HepG2 (cell line): ENCODE measurements at regions not wholly inside any gene's neighbourhood (a gene's known extent, or its start where the extent isn't known, plus 50 kb on each side); places are given as distances from the start of the nearest gene placed in this dataset.

Source experiments
- ARNT2 ChIP-seq: sonication (generic); formaldehyde crosslinking; IDR thresholded peaks from 2 replicates; pipeline ENCODE4 v1.8.0; 2022; ENCODE audit warnings: mild to moderate bottlenecking, low read depth, missing genetic modification reagents, moderate library complexity
- IKZF4 ChIP-seq: sonication (generic); formaldehyde crosslinking; IDR thresholded peaks from 2 replicates; pipeline ENCODE4 v1.5.1; 2020; ENCODE audit warnings: borderline replicate concordance, mild to moderate bottlenecking, low read depth, missing genetic modification reagents; ENCODE audit errors: not compliant biosample characterization
- KDM2A ChIP-seq: sonication (generic); formaldehyde crosslinking; IDR thresholded peaks from 2 replicates; pipeline ENCODE4 v1.4.0; 2020; ENCODE audit warnings: low read depth, missing genetic modification reagents, borderline replicate concordance
- MAFK ChIP-seq, 2 experiments: IDR thresholded peaks in 1 of 2; conservative IDR thresholded peaks in 1 of 2; 2 replicates each; pipeline ENCODE4 v1.6.1; 2011; ENCODE audit warnings: improper control_type of control experiment in 2 of 2, low read length in 2 of 2
- RARA ChIP-seq: IDR thresholded peaks from 2 replicates; pipeline ENCODE4 v1.6.1; 2016; ENCODE audit warnings: missing genetic modification reagents, missing compliant biosample characterization
- SALL1 ChIP-seq: sonication (generic); formaldehyde crosslinking; IDR thresholded peaks from 2 replicates; pipeline ENCODE4 v1.8.0; 2022; ENCODE audit warnings: mild to moderate bottlenecking, missing genetic modification reagents
- TEAD3 ChIP-seq: optimal IDR thresholded peaks from 2 replicates; pipeline ENCODE3; 2016; ENCODE audit warnings: borderline replicate concordance
- ZFP36L2 ChIP-seq: sonication (generic); formaldehyde crosslinking; IDR thresholded peaks from 2 replicates; pipeline ENCODE4 v1.4.0; 2020; ENCODE audit warnings: missing genetic modification reagents
- ZFP37 ChIP-seq: sonication (generic); formaldehyde crosslinking; IDR thresholded peaks from 2 replicates; pipeline ENCODE4 v1.4.0; 2020; ENCODE audit warnings: missing genetic modification reagents, borderline replicate concordance
- ZNF296 ChIP-seq: sonication (generic); formaldehyde crosslinking; conservative IDR thresholded peaks from 2 replicates; pipeline ENCODE4 v1.5.0; 2020; ENCODE audit warnings: mild to moderate bottlenecking, missing genetic modification reagents
- ZNF543 ChIP-seq: sonication (generic); formaldehyde crosslinking; IDR thresholded peaks from 2 replicates; pipeline ENCODE4 v1.4.0; 2020; ENCODE audit warnings: mild to moderate bottlenecking, missing genetic modification reagents
- ZNF792 ChIP-seq: IDR thresholded peaks from 2 replicates; pipeline ENCODE4 v1.6.1; 2016
- TF ChIP-seq, protein P1 (sequence below): sonication (generic); formaldehyde crosslinking; IDR thresholded peaks from 2 replicates; pipeline ENCODE4 v1.5.1; 2020; ENCODE audit warnings: mild to moderate bottlenecking, missing genetic modification reagents, borderline replicate concordance
- TF ChIP-seq, protein P2 (sequence below): IDR thresholded peaks from 2 replicates; pipeline ENCODE4 v1.6.1; 2016; ENCODE audit warnings: low read depth, missing genetic modification reagents, missing compliant biosample characterization
- TF ChIP-seq, protein P3 (sequence below): sonication (generic); formaldehyde crosslinking; IDR thresholded peaks from 2 replicates; pipeline ENCODE4 v1.4.0; 2020; ENCODE audit warnings: missing genetic modification reagents, borderline replicate concordance
- TF ChIP-seq, protein P4 (sequence below): IDR thresholded peaks from 2 replicates; pipeline ENCODE4 v1.4.0; 2020; ENCODE audit warnings: mild to moderate bottlenecking, missing genetic modification reagents

DNA sequence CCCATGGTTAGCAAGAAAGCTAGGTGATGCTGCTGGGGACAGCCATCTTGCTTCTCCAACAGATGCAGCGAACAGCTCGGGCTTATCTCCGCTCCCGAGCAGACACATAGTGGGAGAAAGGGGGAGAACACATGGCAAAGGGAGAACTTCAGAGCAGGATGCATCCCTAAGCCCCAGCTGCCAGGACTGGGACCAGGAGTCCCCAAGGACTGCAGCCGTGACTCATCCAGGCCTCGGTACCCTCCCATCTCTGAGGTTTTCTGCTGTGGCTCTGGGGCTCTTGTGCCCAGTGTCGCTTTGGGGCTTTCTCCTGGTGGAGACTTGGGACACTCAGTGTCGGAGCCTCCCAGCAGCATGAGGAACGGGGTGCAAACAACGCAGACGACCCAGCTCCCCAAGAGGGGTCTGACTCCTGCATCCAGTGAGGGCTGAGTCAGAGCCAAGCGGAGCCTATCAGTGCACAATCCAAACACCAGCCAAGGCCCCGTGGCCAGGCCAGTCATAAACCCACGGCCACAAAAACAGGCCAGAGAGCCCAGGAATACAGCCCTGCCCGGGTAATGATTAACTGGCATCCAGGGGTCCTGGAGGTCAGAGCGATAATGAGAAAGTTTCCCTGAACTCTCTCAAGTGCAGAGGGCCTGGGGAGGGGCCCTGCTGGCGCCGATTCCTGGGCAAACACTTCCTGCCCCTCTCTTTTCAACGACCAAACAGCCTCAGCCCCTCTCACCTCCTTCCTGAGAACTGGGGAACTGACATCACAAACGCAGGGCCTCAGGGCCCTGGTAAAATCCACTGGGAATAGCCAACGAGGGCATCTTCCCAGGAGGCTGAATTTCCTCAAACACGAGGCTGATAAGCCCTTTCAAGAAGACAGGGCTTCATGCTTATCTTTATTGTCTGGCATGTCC is 202.9 kb downstream of the USP12 start (continued):
- TF ChIP-seq, protein P1, sequence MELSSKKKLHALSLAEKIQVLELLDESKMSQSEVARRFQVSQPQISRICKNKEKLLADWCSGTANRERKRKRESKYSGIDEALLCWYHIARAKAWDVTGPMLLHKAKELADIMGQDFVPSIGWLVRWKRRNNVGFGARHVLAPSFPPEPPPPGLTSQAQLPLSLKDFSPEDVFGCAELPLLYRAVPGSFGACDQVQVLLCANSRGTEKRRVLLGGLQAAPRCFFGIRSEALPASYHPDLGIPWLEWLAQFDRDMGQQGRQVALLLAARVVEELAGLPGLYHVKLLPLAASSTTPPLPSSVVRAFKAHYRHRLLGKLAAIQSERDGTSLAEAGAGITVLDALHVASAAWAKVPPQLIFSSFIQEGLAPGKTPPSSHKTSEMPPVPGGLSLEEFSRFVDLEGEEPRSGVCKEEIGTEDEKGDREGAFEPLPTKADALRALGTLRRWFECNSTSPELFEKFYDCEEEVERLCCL (CRISPR knock-in tag) = no peak
- TF ChIP-seq IKZF4 (no peak), ARNT2 (CRISPR knock-in tag) (0 out of 2 replicates have a peak, but pooled peaks have one; percentile 9), TEAD3 (peak; percentile 32), SALL1 (CRISPR knock-in tag) (peak; percentile 77), RARA (CRISPR knock-in tag) (peak; percentile 95), ZNF543 (CRISPR knock-in tag) (peak; percentile 77; the same call in 1 of the 2 replicates), KDM2A (CRISPR knock-in tag) (peak; percentile 29; the same call in 1 of the 2 replicates), ZFP36L2 (CRISPR knock-in tag) (no peak), ZFP37 (CRISPR knock-in tag) (0 out of 2 replicates have a peak, but pooled peaks have one; percentile 50), ZNF296 (CRISPR knock-in tag) (no peak), MAFK (conservative IDR thresholded peaks at IDR 0.05 in 1 of 2, IDR thresholded peaks at IDR 0.05 in 1 of 2; ENCODE audit: low read length in 2 of 2) (no peak), ZNF792 (CRISPR knock-in tag) (0 out of 2 replicates have a peak, but pooled peaks have one; percentile 51)
- TF ChIP-seq, protein P2, sequence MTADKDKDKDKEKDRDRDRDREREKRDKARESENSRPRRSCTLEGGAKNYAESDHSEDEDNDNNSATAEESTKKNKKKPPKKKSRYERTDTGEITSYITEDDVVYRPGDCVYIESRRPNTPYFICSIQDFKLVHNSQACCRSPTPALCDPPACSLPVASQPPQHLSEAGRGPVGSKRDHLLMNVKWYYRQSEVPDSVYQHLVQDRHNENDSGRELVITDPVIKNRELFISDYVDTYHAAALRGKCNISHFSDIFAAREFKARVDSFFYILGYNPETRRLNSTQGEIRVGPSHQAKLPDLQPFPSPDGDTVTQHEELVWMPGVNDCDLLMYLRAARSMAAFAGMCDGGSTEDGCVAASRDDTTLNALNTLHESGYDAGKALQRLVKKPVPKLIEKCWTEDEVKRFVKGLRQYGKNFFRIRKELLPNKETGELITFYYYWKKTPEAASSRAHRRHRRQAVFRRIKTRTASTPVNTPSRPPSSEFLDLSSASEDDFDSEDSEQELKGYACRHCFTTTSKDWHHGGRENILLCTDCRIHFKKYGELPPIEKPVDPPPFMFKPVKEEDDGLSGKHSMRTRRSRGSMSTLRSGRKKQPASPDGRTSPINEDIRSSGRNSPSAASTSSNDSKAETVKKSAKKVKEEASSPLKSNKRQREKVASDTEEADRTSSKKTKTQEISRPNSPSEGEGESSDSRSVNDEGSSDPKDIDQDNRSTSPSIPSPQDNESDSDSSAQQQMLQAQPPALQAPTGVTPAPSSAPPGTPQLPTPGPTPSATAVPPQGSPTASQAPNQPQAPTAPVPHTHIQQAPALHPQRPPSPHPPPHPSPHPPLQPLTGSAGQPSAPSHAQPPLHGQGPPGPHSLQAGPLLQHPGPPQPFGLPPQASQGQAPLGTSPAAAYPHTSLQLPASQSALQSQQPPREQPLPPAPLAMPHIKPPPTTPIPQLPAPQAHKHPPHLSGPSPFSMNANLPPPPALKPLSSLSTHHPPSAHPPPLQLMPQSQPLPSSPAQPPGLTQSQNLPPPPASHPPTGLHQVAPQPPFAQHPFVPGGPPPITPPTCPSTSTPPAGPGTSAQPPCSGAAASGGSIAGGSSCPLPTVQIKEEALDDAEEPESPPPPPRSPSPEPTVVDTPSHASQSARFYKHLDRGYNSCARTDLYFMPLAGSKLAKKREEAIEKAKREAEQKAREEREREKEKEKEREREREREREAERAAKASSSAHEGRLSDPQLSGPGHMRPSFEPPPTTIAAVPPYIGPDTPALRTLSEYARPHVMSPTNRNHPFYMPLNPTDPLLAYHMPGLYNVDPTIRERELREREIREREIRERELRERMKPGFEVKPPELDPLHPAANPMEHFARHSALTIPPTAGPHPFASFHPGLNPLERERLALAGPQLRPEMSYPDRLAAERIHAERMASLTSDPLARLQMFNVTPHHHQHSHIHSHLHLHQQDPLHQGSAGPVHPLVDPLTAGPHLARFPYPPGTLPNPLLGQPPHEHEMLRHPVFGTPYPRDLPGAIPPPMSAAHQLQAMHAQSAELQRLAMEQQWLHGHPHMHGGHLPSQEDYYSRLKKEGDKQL (CRISPR knock-in tag) = 0 out of 2 replicates have a peak, but pooled peaks have one; percentile 32
- TF ChIP-seq, protein P3, sequence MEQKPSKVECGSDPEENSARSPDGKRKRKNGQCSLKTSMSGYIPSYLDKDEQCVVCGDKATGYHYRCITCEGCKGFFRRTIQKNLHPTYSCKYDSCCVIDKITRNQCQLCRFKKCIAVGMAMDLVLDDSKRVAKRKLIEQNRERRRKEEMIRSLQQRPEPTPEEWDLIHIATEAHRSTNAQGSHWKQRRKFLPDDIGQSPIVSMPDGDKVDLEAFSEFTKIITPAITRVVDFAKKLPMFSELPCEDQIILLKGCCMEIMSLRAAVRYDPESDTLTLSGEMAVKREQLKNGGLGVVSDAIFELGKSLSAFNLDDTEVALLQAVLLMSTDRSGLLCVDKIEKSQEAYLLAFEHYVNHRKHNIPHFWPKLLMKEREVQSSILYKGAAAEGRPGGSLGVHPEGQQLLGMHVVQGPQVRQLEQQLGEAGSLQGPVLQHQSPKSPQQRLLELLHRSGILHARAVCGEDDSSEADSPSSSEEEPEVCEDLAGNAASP (CRISPR knock-in tag) = peak; percentile 62; the same call in 1 of the 2 replicates
- TF ChIP-seq, protein P4, sequence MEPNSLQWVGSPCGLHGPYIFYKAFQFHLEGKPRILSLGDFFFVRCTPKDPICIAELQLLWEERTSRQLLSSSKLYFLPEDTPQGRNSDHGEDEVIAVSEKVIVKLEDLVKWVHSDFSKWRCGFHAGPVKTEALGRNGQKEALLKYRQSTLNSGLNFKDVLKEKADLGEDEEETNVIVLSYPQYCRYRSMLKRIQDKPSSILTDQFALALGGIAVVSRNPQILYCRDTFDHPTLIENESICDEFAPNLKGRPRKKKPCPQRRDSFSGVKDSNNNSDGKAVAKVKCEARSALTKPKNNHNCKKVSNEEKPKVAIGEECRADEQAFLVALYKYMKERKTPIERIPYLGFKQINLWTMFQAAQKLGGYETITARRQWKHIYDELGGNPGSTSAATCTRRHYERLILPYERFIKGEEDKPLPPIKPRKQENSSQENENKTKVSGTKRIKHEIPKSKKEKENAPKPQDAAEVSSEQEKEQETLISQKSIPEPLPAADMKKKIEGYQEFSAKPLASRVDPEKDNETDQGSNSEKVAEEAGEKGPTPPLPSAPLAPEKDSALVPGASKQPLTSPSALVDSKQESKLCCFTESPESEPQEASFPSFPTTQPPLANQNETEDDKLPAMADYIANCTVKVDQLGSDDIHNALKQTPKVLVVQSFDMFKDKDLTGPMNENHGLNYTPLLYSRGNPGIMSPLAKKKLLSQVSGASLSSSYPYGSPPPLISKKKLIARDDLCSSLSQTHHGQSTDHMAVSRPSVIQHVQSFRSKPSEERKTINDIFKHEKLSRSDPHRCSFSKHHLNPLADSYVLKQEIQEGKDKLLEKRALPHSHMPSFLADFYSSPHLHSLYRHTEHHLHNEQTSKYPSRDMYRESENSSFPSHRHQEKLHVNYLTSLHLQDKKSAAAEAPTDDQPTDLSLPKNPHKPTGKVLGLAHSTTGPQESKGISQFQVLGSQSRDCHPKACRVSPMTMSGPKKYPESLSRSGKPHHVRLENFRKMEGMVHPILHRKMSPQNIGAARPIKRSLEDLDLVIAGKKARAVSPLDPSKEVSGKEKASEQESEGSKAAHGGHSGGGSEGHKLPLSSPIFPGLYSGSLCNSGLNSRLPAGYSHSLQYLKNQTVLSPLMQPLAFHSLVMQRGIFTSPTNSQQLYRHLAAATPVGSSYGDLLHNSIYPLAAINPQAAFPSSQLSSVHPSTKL (CRISPR knock-in tag) = peak; percentile 82
